A673 (cell line): ENCODE measurements at regions not wholly inside any gene's neighbourhood (a gene's known extent, or its start where the extent isn't known, plus 50 kb on each side); places are given as distances from the start of the nearest gene placed in this dataset.

Source experiments
- BruUV-seq: library from RNA; stranded (reverse); fragments of 400-500 nt; replicated peaks from 2 replicates; lab custom pipeline; 2021; lab: Mats Ljungman, UMichigan
- CTCF ChIA-PET: fragments of 300-600 bp; sonication (Branson Sonifier 250); formaldehyde crosslinking; loops from one replicate; lab custom pipeline; 2022; ENCODE audit warnings: antibody characterized with exemption; lab: Charles Lee
- POLR2A ChIA-PET: fragments of 300-600 bp; sonication (Branson Sonifier 250); formaldehyde crosslinking; loops from one replicate; lab custom pipeline; 2022; ENCODE audit warnings: antibody characterized with exemption; ENCODE audit not compliant: low non-redundant PET; lab: Charles Lee
- DNase-seq: peaks from one replicate; pipeline ENCODE4 v3.0.0-alpha.2; 2015; ENCODE audit warnings: low spot score
- H3K27ac ChIP-seq: fragments of 200-600 bp; sonication (generic); 2 replicates; pipeline ENCODE4 v1.5.1; 2016; ENCODE audit warnings: mixed run types, low read depth, mild to moderate bottlenecking, mixed read lengths, antibody characterized with exemption, low read length; ENCODE audit not compliant: poor library complexity, severe bottlenecking
- H3K27me3 ChIP-seq: fragments of 200-600 bp; sonication (generic); replicated peaks from 2 replicates; pipeline ENCODE4 v1.6.1; 2017; ENCODE audit warnings: mixed run types, low read depth, mild to moderate bottlenecking, mixed read lengths, antibody characterized with exemption, low read length; ENCODE audit not compliant: insufficient read depth, poor library complexity
- H3K36me3 ChIP-seq: fragments of 200-600 bp; sonication (generic); 2 replicates; pipeline ENCODE4 v1.6.1; 2016; ENCODE audit warnings: mixed run types, mild to moderate bottlenecking, mixed read lengths, antibody characterized with exemption, low read length; ENCODE audit not compliant: insufficient read depth, poor library complexity, severe bottlenecking
- H3K4me1 ChIP-seq: fragments of 200-600 bp; sonication (generic); 2 replicates; pipeline ENCODE4 v1.6.1; 2017; ENCODE audit warnings: mixed run types, mild to moderate bottlenecking, mixed read lengths, antibody characterized with exemption, low read length; ENCODE audit not compliant: insufficient read depth, poor library complexity, severe bottlenecking
- H3K4me3 ChIP-seq: fragments of 200-600 bp; sonication (generic); 2 replicates; pipeline ENCODE4 v1.5.1; 2016; ENCODE audit warnings: low read depth, mixed run types, mild to moderate bottlenecking, mixed read lengths, low read length; ENCODE audit not compliant: poor library complexity, severe bottlenecking
- H3K9me3 ChIP-seq: fragments of 200-600 bp; sonication (generic); 2 replicates; pipeline ENCODE4 v1.6.1; 2016; ENCODE audit warnings: mixed run types, low read depth, mild to moderate bottlenecking, mixed read lengths, antibody characterized with exemption, low read length; ENCODE audit not compliant: poor library complexity, severe bottlenecking
- EZH2 ChIP-seq: fragments of 200-600 bp; sonication (generic); IDR thresholded peaks from 2 replicates; pipeline ENCODE4 v1.6.1; 2017; ENCODE audit warnings: borderline replicate concordance, low read depth, mild to moderate bottlenecking, mixed read lengths, antibody characterized with exemption, low read length; ENCODE audit not compliant: poor library complexity, severe bottlenecking
- intact Hi-C: fragments of 100-400 bp; cut with micrococcal nuclease; formaldehyde crosslinking; loops from one replicate; pipeline ENCODE4 v1.10.0; 2022; ENCODE audit not compliant: unreplicated experiment
- TF ChIP-seq, protein P1 (sequence below): fragments of 300-800, 200-600 bp; sonication (generic); conservative IDR thresholded peaks from 2 replicates; pipeline ENCODE4 v1.5.1; 2017; ENCODE audit warnings: low read depth, mild to moderate bottlenecking, antibody characterized with exemption, low read length, moderate library complexity, mixed read lengths

- no TSS peak for BruUV-seq
- ChIA-PET POLR2A (no interaction called here), CTCF (no interaction called here)
- H3K4me1 ChIP-seq, result no peaks in the 10 kb centered on the region
- H3K36me3 ChIP-seq, result no peaks in the 10 kb centered on the region
- TF ChIP-seq, protein P1, sequence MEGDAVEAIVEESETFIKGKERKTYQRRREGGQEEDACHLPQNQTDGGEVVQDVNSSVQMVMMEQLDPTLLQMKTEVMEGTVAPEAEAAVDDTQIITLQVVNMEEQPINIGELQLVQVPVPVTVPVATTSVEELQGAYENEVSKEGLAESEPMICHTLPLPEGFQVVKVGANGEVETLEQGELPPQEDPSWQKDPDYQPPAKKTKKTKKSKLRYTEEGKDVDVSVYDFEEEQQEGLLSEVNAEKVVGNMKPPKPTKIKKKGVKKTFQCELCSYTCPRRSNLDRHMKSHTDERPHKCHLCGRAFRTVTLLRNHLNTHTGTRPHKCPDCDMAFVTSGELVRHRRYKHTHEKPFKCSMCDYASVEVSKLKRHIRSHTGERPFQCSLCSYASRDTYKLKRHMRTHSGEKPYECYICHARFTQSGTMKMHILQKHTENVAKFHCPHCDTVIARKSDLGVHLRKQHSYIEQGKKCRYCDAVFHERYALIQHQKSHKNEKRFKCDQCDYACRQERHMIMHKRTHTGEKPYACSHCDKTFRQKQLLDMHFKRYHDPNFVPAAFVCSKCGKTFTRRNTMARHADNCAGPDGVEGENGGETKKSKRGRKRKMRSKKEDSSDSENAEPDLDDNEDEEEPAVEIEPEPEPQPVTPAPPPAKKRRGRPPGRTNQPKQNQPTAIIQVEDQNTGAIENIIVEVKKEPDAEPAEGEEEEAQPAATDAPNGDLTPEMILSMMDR, result no peak
- no peak for TF ChIP-seq EZH2
- intact Hi-C loops, result no loop called here
- peaks cover 3% of the 10 kb centered on the region for H3K27me3 ChIP-seq
- DNase-seq, result no peak
- no peaks in the 10 kb centered on the region for H3K9me3 ChIP-seq
- H3K4me3 ChIP-seq, result no peak overlapping the region
- H3K27ac ChIP-seq, result no peak overlapping the region
Measured at GRCh38 chr13:104831831-104832230, 1703.6 kb downstream of the EFNB2 start.

DNA sequence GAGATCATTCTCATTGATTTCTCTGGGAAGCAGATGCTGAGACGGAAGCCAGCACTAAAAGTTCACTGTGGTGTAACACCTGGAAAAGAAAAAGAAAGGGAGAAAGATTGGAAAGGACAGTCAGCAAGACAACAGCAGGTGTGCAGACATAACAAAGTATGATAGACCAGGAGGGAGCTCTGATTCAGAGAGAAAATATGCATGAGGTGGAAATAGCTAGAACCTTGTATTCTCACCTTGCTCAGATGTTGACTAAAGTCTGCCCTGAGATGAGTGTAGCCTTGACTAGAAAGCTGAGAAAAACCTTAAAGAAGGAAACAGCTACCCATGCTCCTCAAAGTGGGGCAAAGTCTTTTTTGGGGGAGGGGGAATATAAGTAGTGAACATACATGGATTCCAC lies 1711.8 kb downstream of the EFNB2 start:
- Histone ChIP-seq H3K27me3 (peaks cover 3% of the 10 kb centered on the region), H3K4me3 (no peak overlapping the region), H3K36me3 (no peaks in the 10 kb centered on the region), H3K4me1 (no peaks in the 10 kb centered on the region), H3K27ac (no peak overlapping the region), H3K9me3 (no peaks in the 10 kb centered on the region)
- ChIA-PET POLR2A (no interaction called here), CTCF (no interaction called here)
- TF ChIP-seq, protein P1, result no peak
- no peak for TF ChIP-seq EZH2
- no peak for DNase-seq
- intact Hi-C loops, result no loop called here
- BruUV-seq, result no TSS peak

- CTCF ChIA-PET, result no interaction called here
- BruUV-seq, result no TSS peak
- H3K4me1 ChIP-seq, result no peaks in the 10 kb centered on the region
- no peak overlapping the region for H3K27ac ChIP-seq
- no peaks in the 10 kb centered on the region for H3K9me3 ChIP-seq
- no peak for DNase-seq
- no peak overlapping the region for H3K4me3 ChIP-seq
- TF ChIP-seq, protein P1, result no peak
- TF ChIP-seq EZH2, result no peak
- no peaks in the 10 kb centered on the region for H3K36me3 ChIP-seq
- no peaks in the 10 kb centered on the region for H3K27me3 ChIP-seq
- intact Hi-C loops, result no loop called here
- POLR2A ChIA-PET, result no interaction called here
Measured at GRCh38 chr13:104823071-104823470, 1712.4 kb downstream of the EFNB2 start.
